ENCODE measurements at regions not wholly inside any gene's neighbourhood (a gene's known extent, or its start where the extent isn't known, plus 50 kb on each side); places are given as distances from the start of the nearest gene placed in this dataset.
"Not testable (repeated sequence)": the region's sequence is repeated elsewhere in the genome, so short reads cannot be mapped to it uniquely, and the experiment has no call there.

- not testable (repeated sequence) for H3K36me3 Mint-ChIP-seq (ENCODE audit: unreplicated experiment); H3K9me3 Mint-ChIP-seq (ENCODE audit: unreplicated experiment); H3K27me3 Mint-ChIP-seq (ENCODE audit: unreplicated experiment); H3K4me1 Mint-ChIP-seq (ENCODE audit: low read depth, unreplicated experiment); DNase-seq; H3K4me3 Mint-ChIP-seq (ENCODE audit: unreplicated experiment); H3K27ac Mint-ChIP-seq (ENCODE audit: unreplicated experiment)
Observed at GRCh38 chrY:26167332-26167731, 545.4 kb downstream of the CDY1 start.

GRCh38 chrY:26179326-26179725 lies 557.4 kb downstream of the CDY1 start:
- not testable (repeated sequence) for H3K4me3 Mint-ChIP-seq (ENCODE audit: unreplicated experiment); DNase-seq; H3K9me3 Mint-ChIP-seq (ENCODE audit: unreplicated experiment); H3K4me1 Mint-ChIP-seq (ENCODE audit: low read depth, unreplicated experiment); H3K27me3 Mint-ChIP-seq (ENCODE audit: unreplicated experiment); H3K27ac Mint-ChIP-seq (ENCODE audit: unreplicated experiment); H3K36me3 Mint-ChIP-seq (ENCODE audit: unreplicated experiment)

- not testable (repeated sequence) for H3K4me3 Mint-ChIP-seq (ENCODE audit: unreplicated experiment); DNase-seq; H3K4me1 Mint-ChIP-seq (ENCODE audit: low read depth, unreplicated experiment); H3K36me3 Mint-ChIP-seq (ENCODE audit: unreplicated experiment); H3K27ac Mint-ChIP-seq (ENCODE audit: unreplicated experiment); H3K27me3 Mint-ChIP-seq (ENCODE audit: unreplicated experiment); H3K9me3 Mint-ChIP-seq (ENCODE audit: unreplicated experiment)
Observed at GRCh38 chrY:26224974-26225373, 603.1 kb downstream of the CDY1 start.

- not testable (repeated sequence) for H3K27me3 Mint-ChIP-seq (ENCODE audit: unreplicated experiment); H3K4me3 Mint-ChIP-seq (ENCODE audit: unreplicated experiment); H3K27ac Mint-ChIP-seq (ENCODE audit: unreplicated experiment); H3K9me3 Mint-ChIP-seq (ENCODE audit: unreplicated experiment); H3K4me1 Mint-ChIP-seq (ENCODE audit: low read depth, unreplicated experiment); DNase-seq; H3K36me3 Mint-ChIP-seq (ENCODE audit: unreplicated experiment)
Observed at GRCh38 chrY:26225468-26225867, 603.6 kb downstream of the CDY1 start.

GRCh38 chrY:26240944-26241343 lies 619.0 kb downstream of the CDY1 start:
- not testable (repeated sequence) for H3K4me3 Mint-ChIP-seq (ENCODE audit: unreplicated experiment); H3K27ac Mint-ChIP-seq (ENCODE audit: unreplicated experiment); H3K4me1 Mint-ChIP-seq (ENCODE audit: low read depth, unreplicated experiment); H3K27me3 Mint-ChIP-seq (ENCODE audit: unreplicated experiment); H3K36me3 Mint-ChIP-seq (ENCODE audit: unreplicated experiment); DNase-seq; H3K9me3 Mint-ChIP-seq (ENCODE audit: unreplicated experiment)

GRCh38 chrY:26254262-26254661 lies 632.3 kb downstream of the CDY1 start:
- H3K27ac Mint-ChIP-seq (ENCODE audit: unreplicated experiment); H3K4me1 Mint-ChIP-seq (ENCODE audit: low read depth, unreplicated experiment): not testable (repeated sequence)

GRCh38 chrY:26265449-26265848 lies 643.5 kb downstream of the CDY1 start:
- not testable (repeated sequence) for H3K9me3 Mint-ChIP-seq (ENCODE audit: unreplicated experiment); H3K27me3 Mint-ChIP-seq (ENCODE audit: unreplicated experiment); H3K36me3 Mint-ChIP-seq (ENCODE audit: unreplicated experiment); H3K4me1 Mint-ChIP-seq (ENCODE audit: low read depth, unreplicated experiment); DNase-seq; H3K27ac Mint-ChIP-seq (ENCODE audit: unreplicated experiment); H3K4me3 Mint-ChIP-seq (ENCODE audit: unreplicated experiment)

More at GRCh38 chrY:26254262-26254661, 632.3 kb downstream of the CDY1 start:
- H3K4me3 Mint-ChIP-seq (ENCODE audit: unreplicated experiment); H3K9me3 Mint-ChIP-seq (ENCODE audit: unreplicated experiment); H3K27me3 Mint-ChIP-seq (ENCODE audit: unreplicated experiment); H3K36me3 Mint-ChIP-seq (ENCODE audit: unreplicated experiment); DNase-seq: not testable (repeated sequence)

GRCh38 chrY:26268421-26268820 lies 646.5 kb downstream of the CDY1 start:
- DNase-seq; H3K36me3 Mint-ChIP-seq (ENCODE audit: unreplicated experiment); H3K4me1 Mint-ChIP-seq (ENCODE audit: low read depth, unreplicated experiment); H3K9me3 Mint-ChIP-seq (ENCODE audit: unreplicated experiment); H3K27me3 Mint-ChIP-seq (ENCODE audit: unreplicated experiment); H3K4me3 Mint-ChIP-seq (ENCODE audit: unreplicated experiment); H3K27ac Mint-ChIP-seq (ENCODE audit: unreplicated experiment): not testable (repeated sequence)

GRCh38 chrY:26268934-26269333 lies 647.0 kb downstream of the CDY1 start:
- not testable (repeated sequence) for H3K9me3 Mint-ChIP-seq (ENCODE audit: unreplicated experiment); H3K36me3 Mint-ChIP-seq (ENCODE audit: unreplicated experiment); H3K4me1 Mint-ChIP-seq (ENCODE audit: low read depth, unreplicated experiment); H3K27ac Mint-ChIP-seq (ENCODE audit: unreplicated experiment); DNase-seq; H3K27me3 Mint-ChIP-seq (ENCODE audit: unreplicated experiment); H3K4me3 Mint-ChIP-seq (ENCODE audit: unreplicated experiment)

GRCh38 chrY:26273089-26273488 lies 651.2 kb downstream of the CDY1 start:
- not testable (repeated sequence) for H3K27ac Mint-ChIP-seq (ENCODE audit: unreplicated experiment); H3K4me1 Mint-ChIP-seq (ENCODE audit: low read depth, unreplicated experiment); H3K36me3 Mint-ChIP-seq (ENCODE audit: unreplicated experiment); H3K9me3 Mint-ChIP-seq (ENCODE audit: unreplicated experiment); H3K4me3 Mint-ChIP-seq (ENCODE audit: unreplicated experiment); DNase-seq; H3K27me3 Mint-ChIP-seq (ENCODE audit: unreplicated experiment)

GRCh38 chrY:26306046-26306445 lies 684.1 kb downstream of the CDY1 start:
- DNase-seq; H3K36me3 Mint-ChIP-seq (ENCODE audit: unreplicated experiment); H3K27ac Mint-ChIP-seq (ENCODE audit: unreplicated experiment); H3K4me1 Mint-ChIP-seq (ENCODE audit: low read depth, unreplicated experiment); H3K9me3 Mint-ChIP-seq (ENCODE audit: unreplicated experiment); H3K27me3 Mint-ChIP-seq (ENCODE audit: unreplicated experiment); H3K4me3 Mint-ChIP-seq (ENCODE audit: unreplicated experiment): not testable (repeated sequence)

GRCh38 chrY:26306630-26307385 lies 684.9 kb downstream of the CDY1 start:
- not testable (repeated sequence) for H3K36me3 Mint-ChIP-seq (ENCODE audit: unreplicated experiment); H3K27me3 Mint-ChIP-seq (ENCODE audit: unreplicated experiment); H3K4me1 Mint-ChIP-seq (ENCODE audit: low read depth, unreplicated experiment); H3K9me3 Mint-ChIP-seq (ENCODE audit: unreplicated experiment); H3K27ac Mint-ChIP-seq (ENCODE audit: unreplicated experiment); DNase-seq; H3K4me3 Mint-ChIP-seq (ENCODE audit: unreplicated experiment)

GRCh38 chrY:26308308-26308707 lies 686.4 kb downstream of the CDY1 start:
- DNase-seq; H3K27me3 Mint-ChIP-seq (ENCODE audit: unreplicated experiment); H3K4me1 Mint-ChIP-seq (ENCODE audit: low read depth, unreplicated experiment): not testable (repeated sequence)

More at GRCh38 chrY:26308308-26308707, 686.4 kb downstream of the CDY1 start:
- not testable (repeated sequence) for H3K4me3 Mint-ChIP-seq (ENCODE audit: unreplicated experiment); H3K36me3 Mint-ChIP-seq (ENCODE audit: unreplicated experiment); H3K9me3 Mint-ChIP-seq (ENCODE audit: unreplicated experiment); H3K27ac Mint-ChIP-seq (ENCODE audit: unreplicated experiment)
